ENCODE measurements at regions not wholly inside any gene's neighbourhood (a gene's known extent, or its start where the extent isn't known, plus 50 kb on each side); places are given as distances from the start of the nearest gene placed in this dataset.
"Not testable (repeated sequence)": the region's sequence is repeated elsewhere in the genome, so short reads cannot be mapped to it uniquely, and the experiment has no call there.

GRCh38 chr7:91358303-91358702, 94.1 kb downstream of the FZD1 start:
- Histone ChIP-seq H3K9me3 (no peaks in the 10 kb centered on the region), H3K4me1 (peaks cover 0 to 3% of the 10 kb centered on the region in 2 donors), H3K27ac (no peak overlapping the region), H3K36me3 (no peaks in the 10 kb centered on the region), H3K4me3 (no peak overlapping the region), H3K27me3 (no peaks in the 10 kb centered on the region)
- ATAC-seq, result no peak
- intact Hi-C loops (cut with DNase I), result no loop called here
- TF ChIP-seq CTCF (IDR thresholded peaks at IDR 0.05), result no peak
- DNase-seq, result no peak

GRCh38 chr7:91365097-91365496, 100.9 kb downstream of the FZD1 start:
- H3K36me3 ChIP-seq; intact Hi-C loops (cut with DNase I); H3K27me3 ChIP-seq; H3K4me1 ChIP-seq; ATAC-seq; DNase-seq; H3K27ac ChIP-seq; H3K4me3 ChIP-seq; H3K9me3 ChIP-seq: not testable (repeated sequence)

- H3K27me3 ChIP-seq, result no peaks in the 10 kb centered on the region
- H3K36me3 ChIP-seq, result no peaks in the 10 kb centered on the region
- H3K9me3 ChIP-seq, result no peaks in the 10 kb centered on the region
- H3K4me1 ChIP-seq, result no peaks in the 10 kb centered on the region
- no peak overlapping the region for H3K4me3 ChIP-seq
- ATAC-seq (no peak), DNase-seq (no peak)
- intact Hi-C loops (cut with DNase I), result no loop called here
- TF ChIP-seq CTCF (IDR thresholded peaks at IDR 0.05), result no peak
- no peak overlapping the region for H3K27ac ChIP-seq
Observed at GRCh38 chr7:91366091-91366490, 101.9 kb downstream of the FZD1 start.

- Histone ChIP-seq H3K4me3 (no peak overlapping the region), H3K27me3 (no peaks in the 10 kb centered on the region), H3K36me3 (no peaks in the 10 kb centered on the region), H3K9me3 (no peaks in the 10 kb centered on the region), H3K4me1 (no peaks in the 10 kb centered on the region), H3K27ac (no peak overlapping the region)
- no peak for DNase-seq
- no peak for TF ChIP-seq CTCF (IDR thresholded peaks at IDR 0.05)
- intact Hi-C loops (cut with DNase I), result no loop called here
- ATAC-seq, result no peak
Observed at GRCh38 chr7:91367812-91368578, 103.8 kb downstream of the FZD1 start.

- no peak for TF ChIP-seq CTCF (IDR thresholded peaks at IDR 0.05)
Observed at GRCh38 chr7:91372323-91372722, 108.1 kb downstream of the FZD1 start.

More at GRCh38 chr7:91372323-91372722, 108.1 kb downstream of the FZD1 start:
- Histone ChIP-seq H3K27ac (no peak overlapping the region), H3K4me3 (no peak overlapping the region), H3K36me3 (no peaks in the 10 kb centered on the region), H3K27me3 (no peaks in the 10 kb centered on the region), H3K4me1 (no peaks in the 10 kb centered on the region), H3K9me3 (no peaks in the 10 kb centered on the region)
- DNase-seq, result no peak
- intact Hi-C loops (cut with DNase I), result no loop called here
- ATAC-seq, result no peak
